Cerebellar cortex (tissue), 1 donor: ENCODE measurements at regions not wholly inside any gene's neighbourhood (a gene's known extent, or its start where the extent isn't known, plus 50 kb on each side); places are given as distances from the start of the nearest gene placed in this dataset.

Source experiments
- DNase-seq: peaks from one replicate; pipeline ENCODE4 v3.0.0-alpha.2; 2015; ENCODE audit warnings: low spot score

DNA sequence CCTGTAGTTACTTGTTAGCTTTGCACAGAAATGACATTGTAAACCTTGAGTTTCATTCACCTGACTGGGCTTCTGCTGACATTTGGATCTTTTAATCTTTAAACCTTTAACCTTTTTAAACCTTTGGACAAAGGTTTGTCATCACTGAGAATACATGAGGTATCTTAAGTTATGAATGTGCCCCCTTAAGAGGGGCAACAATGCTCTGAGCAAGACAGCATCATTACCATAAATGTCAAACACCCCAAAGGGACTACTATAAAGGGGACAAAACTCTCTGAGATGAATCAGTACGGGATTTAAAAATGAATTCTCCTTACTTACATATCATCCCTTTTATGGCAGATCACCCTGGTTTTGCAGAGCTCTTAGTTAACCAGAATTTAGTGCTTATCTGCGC is 203.3 kb downstream of the COG6 start:
- no peak for DNase-seq

- DNase-seq = no peak
These were observed 204.4 kb downstream of the COG6 start for GRCh38 chr13:39859898-39860297.

GRCh38 chr13:39862900-39863299 is 207.4 kb downstream of the COG6 start:
- DNase-seq = no peak

DNA sequence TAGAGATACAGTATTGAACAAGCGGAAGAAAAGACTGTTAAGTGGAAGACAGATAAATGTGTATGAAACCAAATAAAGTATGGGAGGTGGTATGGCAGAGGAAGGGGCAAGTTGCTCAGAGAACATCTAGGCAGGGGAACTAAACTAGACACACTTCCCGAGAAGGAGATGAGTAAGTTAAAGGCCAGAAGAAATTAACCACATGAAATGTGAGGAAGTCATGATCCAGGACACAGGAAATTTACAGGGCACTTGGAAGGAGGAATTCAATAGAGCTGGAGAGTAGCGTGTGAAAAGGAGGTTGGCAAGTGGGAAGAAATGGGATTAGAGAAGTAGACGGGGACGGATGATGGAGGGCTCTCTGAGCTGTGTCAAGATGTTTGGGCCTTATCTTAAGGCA is 208.8 kb downstream of the COG6 start:
- no peak for DNase-seq

GRCh38 chr13:39866722-39867121 is 211.3 kb downstream of the COG6 start:
- no peak for DNase-seq

DNA sequence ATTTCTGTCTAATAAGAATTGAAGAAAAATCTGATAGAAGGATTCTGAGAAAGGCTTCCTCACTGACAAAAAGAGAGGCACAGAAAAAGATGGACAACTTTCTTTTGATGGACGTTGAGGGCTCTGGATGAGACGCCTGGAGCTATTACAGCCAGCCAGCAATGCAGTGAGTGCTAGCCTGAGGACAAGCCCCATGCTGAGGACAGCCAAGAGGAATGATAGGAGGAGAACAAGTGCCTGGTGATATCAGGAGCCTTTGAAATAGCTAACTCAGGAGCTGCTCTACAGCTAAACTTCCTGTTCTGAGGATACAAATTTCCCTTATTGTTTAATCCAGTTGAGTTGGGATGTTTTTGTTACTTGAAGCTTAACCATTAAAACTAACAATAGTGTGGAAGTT is 212.3 kb downstream of the COG6 start:
- DNase-seq = no peak

DNA sequence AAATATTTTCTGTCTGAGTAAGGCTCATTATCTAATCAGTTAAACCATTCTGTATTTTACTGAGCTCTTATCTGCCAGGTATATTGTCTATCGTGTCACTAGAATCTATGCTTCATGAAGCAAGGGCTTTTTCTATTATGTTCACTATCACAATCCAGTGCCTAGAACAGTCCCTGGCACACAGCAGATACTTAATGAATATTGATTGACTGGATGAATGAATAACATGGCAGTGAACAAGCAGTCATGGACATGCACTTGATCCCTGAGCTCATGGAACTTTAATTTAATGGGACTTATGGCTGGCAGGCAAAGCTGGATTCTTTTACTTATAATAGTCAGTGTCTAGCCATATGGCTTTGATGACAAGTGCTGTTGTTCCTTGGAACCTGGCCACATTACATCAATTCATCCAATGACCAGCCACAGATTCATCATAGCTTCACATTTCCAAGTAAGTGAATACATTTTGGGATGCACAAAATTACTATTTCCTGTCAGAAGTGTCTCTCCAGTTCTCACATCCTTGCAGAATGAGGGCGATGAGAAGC is 214.8 kb downstream of the COG6 start:
- no peak for DNase-seq

DNA sequence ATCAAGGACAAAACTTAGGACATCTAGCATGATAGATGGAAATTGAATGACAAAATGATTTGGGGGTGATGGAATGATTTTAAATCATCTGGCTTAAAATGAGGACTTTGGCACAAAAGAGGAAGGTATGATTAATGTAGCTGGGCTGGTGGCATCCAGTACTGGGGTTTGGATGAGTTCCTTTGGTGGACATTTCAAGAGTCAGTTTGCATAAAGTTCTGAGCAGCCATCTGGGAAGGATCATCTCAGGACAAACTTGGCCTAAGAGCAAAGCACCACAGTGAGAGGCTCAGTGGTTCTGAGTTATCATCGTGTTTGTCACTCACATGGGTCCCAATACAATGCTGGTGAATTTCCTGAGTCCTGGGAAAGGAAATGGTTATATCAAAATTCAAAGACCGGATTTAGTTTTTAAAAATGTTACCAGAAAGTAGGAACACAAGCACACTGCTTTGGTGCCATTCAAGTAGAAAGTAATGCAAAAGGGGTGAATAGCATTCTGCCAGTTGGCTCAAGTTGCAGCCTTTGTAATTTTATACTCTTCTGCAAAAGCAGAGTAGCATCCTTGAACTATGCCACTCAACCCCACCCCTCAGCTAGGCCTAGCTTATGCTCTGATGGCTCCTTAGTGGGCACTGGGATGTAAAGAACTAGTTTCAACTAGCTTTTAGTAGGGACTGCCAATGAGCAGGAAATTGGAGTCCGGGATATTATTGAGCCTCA is 219.0 kb downstream of the COG6 start:
- DNase-seq = no peak

DNA sequence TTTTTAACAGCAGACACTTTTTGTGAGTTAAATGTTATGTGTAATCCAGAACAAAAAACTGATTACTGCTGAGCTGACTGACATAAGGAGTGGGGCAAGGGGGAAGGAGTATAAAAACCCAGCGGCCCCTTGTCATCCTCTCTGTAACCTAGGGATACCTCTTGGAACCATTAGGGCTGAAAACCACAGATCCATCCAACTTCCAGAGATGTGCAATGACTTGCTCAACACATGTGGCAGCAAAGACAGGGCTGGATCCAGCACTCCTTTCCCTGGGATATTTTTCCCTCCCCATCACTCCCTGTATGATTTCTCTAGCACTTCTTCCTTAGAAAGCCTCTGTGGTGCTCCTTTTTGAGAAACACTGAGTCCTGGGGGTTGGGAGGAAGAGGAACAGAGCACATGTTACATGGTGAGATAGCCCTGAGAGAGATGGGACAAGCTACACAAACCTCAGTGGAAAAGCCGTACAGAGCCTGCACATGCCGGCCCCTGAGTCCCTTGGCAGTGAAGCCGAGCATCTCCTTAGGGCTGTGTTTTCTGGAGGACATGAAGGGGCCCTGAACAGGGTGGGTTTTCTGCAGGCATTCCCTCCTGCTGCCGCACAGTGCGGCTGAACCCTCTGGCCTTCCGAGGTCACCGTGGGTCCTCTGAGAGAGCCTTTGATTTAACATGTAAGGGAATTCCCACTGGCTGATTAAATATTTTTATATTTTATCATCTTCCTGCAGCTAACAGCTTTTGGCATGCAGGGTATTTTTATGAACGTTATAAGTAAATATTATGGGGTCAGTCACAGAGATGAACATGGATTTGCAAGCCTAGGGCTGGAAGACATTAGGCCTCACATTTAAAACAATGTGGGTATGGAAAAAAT is 219.9 kb downstream of the COG6 start:
- no peak for DNase-seq

DNA sequence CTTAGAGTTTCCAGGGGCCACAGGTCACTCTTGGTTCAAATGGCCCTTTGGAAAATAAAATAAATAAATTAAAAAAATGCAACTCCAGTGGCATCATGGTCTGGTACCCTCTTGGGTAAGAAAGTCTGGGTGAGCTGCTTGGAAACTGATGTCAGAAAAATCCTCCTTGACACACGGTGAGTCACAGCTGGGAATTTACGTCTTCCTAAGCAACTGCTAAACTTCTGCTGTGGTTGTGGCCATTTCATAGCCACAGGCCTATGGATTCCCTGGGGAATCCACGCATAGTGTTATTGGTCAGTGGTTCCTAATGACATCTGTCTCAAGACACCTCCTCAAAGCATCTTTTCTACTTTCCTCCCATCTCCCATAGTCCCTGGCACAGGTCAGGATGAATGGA is 220.8 kb downstream of the COG6 start:
- DNase-seq = no peak

DNA sequence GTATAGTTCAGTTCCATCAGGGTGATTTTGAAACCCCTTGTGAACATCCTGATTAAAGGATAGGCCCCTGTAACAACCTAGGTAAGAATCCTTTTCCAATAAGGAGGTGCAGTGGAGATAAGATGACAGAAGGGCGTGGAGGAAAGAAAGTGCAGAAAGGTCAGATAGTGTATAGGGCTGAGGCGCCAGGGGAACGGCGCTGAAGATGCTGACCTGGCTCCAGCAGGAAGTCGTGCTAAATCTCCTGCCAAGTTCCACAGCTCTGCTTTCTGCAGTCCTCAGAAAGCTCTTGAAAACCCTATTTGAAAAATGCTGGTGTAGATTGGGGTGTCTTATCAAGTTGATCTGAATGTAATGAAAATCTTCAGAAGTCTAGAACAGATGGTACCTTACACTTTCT is 221.7 kb downstream of the COG6 start:
- no peak for DNase-seq

- DNase-seq = no peak
These were observed 224.0 kb downstream of the COG6 start for GRCh38 chr13:39879286-39880035.

GRCh38 chr13:39881383-39881782 is 225.9 kb downstream of the COG6 start:
- no peak for DNase-seq

- DNase-seq = no peak
These were observed 226.4 kb downstream of the COG6 start for GRCh38 chr13:39881887-39882286.

- DNase-seq = no peak
These were observed 228.7 kb downstream of the COG6 start for GRCh38 chr13:39884166-39884565.

- no peak for DNase-seq
These were observed 230.9 kb downstream of the COG6 start for GRCh38 chr13:39886336-39886735.

DNA sequence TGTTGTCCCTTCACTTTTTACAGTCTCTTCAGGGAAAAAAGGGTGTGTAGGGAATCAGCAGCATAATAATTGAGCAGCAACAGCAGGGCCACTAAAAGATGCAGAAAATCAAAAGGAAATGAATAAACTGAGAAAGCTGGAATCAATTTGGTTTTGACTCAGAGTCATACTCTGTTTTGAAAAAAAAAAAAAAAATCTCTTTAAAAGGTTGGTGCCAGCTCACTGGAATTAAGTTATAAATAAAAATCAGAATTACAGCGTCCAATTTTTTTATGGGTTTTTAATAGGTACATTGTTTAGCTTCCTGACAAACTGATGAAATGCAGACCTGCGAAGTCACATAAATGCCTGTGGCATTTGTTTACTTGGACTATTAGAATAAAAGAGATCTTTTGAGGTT is 231.9 kb downstream of the COG6 start:
- DNase-seq = no peak

- DNase-seq = no peak
These were observed 233.7 kb downstream of the COG6 start for GRCh38 chr13:39888865-39889810.

DNA sequence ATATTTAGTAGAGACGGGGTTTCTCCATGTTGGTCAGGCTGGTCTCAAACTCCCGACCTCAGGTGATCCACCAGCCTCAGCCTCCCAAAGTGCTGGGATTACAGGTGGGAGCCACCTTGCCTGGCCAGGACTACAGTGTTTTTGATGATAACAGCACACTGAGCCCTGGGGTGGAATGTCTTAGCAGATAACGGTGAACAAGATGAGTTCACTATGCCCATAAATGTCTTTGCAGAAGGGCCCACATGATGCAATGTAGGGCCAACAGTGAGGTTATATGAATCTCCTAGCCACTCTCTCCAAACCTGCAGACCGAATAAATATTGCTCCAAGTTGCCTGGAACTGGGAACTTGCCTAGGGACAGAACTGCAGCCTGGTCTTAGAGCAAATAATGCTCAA is 235.1 kb downstream of the COG6 start:
- no peak for DNase-seq

DNA sequence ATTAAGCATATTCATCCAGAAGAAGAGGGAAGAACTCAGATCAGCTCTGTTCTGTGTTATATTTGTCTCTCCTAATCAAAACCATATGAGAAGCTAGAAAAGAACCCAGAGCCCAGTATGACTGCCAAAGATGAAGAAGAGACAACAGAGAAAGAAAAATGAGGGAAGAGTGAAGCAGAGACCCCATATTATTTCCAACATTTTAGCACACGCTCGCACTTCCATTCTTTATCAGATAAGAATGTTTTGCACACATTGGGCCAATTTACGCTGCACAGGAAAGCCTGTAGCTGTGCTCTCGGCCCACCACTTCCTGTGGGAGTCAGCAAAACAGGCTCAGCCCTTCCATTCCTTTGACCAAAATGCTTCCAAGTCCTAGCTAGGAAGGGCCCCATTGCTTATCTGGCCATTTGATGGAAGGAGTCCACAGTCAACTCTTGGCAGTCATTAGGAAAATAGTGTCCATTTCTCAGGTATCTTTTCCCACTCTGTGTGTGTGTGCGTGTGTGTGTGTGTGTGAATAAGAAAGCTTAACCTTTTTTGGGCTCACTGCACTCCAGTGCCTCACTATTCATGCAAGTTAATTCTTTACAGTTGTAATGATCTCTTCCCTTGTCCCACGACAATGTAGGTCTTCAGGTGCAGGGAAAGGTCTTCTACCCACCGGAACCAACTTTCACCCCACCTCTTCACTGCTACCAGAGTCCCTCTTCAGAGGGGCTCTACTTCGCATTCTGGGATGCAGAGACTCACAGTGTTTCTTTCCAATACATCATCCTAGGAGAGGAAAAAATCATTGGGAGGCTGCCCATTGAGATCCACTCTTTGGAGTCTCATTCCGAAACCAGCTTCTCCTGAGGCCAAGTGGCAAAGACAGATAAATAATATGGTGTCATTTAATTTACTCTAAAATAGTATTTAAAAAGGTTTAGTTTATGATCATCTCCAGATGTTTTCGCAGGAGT is 237.5 kb downstream of the COG6 start:
- no peak for DNase-seq
